Spinal cord (tissue), 9 donors: ENCODE measurements at regions not wholly inside any gene's neighbourhood (a gene's known extent, or its start where the extent isn't known, plus 50 kb on each side); places are given as distances from the start of the nearest gene placed in this dataset.
A peak's percentile ranks its signal among the peaks of the same experiment; 100 is the strongest.

Experiments used
- DNase-seq, 6 donors: peaks; one replicate each; pipeline versions ENCODE4 v3.0.0 to v3.0.0-alpha.2; 2013 to 2015; ENCODE audit warnings: low spot score in 6 of 6, low read depth in 4 of 6
- H3K27ac ChIP-seq: one replicate; pipeline ENCODE4 v1.5.1; 2013; ENCODE audit warnings: low read depth, low read length, control low read depth
- H3K27me3 ChIP-seq: one replicate; pipeline ENCODE4 v1.6.1; 2013; ENCODE audit warnings: low read length; ENCODE audit not compliant: control insufficient read depth, insufficient read depth
- H3K36me3 ChIP-seq: one replicate; pipeline ENCODE4 v1.6.1; 2013; ENCODE audit warnings: low read length; ENCODE audit not compliant: control insufficient read depth, insufficient read depth
- H3K4me1 ChIP-seq: one replicate; pipeline ENCODE4 v1.6.1; 2013; ENCODE audit warnings: low read length; ENCODE audit not compliant: control insufficient read depth, insufficient read depth
- H3K4me3 ChIP-seq: one replicate; pipeline ENCODE4 v1.5.1; 2013; ENCODE audit warnings: low read depth, low read length, control low read depth
- H3K9me3 ChIP-seq: one replicate; pipeline ENCODE4 v1.6.1; 2013; ENCODE audit warnings: low read length; ENCODE audit not compliant: control insufficient read depth, insufficient read depth
- WGBS: methylation state at CpG from one replicate; pipeline ENCODE4 v1.1.5; 2013; ENCODE audit warnings: missing lambda C conversion rate; ENCODE audit not compliant: insufficient coverage; 5-methylcytosine and 5-hydroxymethylcytosine counted together
- donor health status: healthy.

- no peak overlapping the region for H3K27ac ChIP-seq
- H3K36me3 ChIP-seq, result no peaks in the 10 kb centered on the region
- no peaks in the 10 kb centered on the region for H3K9me3 ChIP-seq
Observed at GRCh38 chr4:14023896-14024295, 396.4 kb upstream of the BOD1L1 start.

GRCh38 chr4:14025111-14025510 lies 397.6 kb upstream of the BOD1L1 start:
- Histone ChIP-seq H3K9me3 (no peaks in the 10 kb centered on the region), H3K4me3 (no peak overlapping the region), H3K4me1 (no peaks in the 10 kb centered on the region), H3K27ac (no peak overlapping the region), H3K36me3 (no peaks in the 10 kb centered on the region), H3K27me3 (no peaks in the 10 kb centered on the region)
- WGBS, result 87% methylated on average over 2 of the region's 5 CpGs
- peak in 1 of 6 donors; percentile 18 for DNase-seq

More at GRCh38 chr4:14023896-14024295, 396.4 kb upstream of the BOD1L1 start:
- no CpG with 5 or more reads among the region's 1 CpG for WGBS
- no peaks in the 10 kb centered on the region for H3K4me1 ChIP-seq
- H3K27me3 ChIP-seq, result no peaks in the 10 kb centered on the region
- peak in 1 of 6 donors; percentile 17 for DNase-seq
- no peak overlapping the region for H3K4me3 ChIP-seq

DNA sequence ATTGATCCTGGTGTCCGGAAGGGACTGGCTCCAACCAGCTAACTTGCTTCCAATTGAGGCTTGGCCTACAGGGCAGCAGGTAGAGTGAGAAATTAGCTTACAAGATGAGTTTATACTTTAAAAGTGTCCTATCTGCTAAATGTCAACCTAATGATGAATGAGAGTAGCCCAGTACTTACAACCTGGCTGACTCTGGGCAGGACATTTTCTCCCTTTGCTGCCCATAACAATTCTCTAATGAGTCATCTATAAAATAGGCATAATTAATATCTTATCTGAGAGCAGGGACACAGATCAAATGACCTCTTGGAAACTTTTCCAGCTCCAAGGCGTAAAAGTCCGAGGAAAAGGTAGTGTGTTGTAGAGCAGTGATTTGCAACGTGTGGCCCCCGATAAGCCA lies 398.4 kb upstream of the BOD1L1 start:
- no peak overlapping the region for H3K27ac ChIP-seq
- DNase-seq, result no peak
- H3K27me3 ChIP-seq, result no peaks in the 10 kb centered on the region
- H3K36me3 ChIP-seq, result no peaks in the 10 kb centered on the region
- no peak overlapping the region for H3K4me3 ChIP-seq
- no peaks in the 10 kb centered on the region for H3K4me1 ChIP-seq
- 100% methylated on average over 1 of the region's 5 CpGs for WGBS
- H3K9me3 ChIP-seq, result no peaks in the 10 kb centered on the region

DNA sequence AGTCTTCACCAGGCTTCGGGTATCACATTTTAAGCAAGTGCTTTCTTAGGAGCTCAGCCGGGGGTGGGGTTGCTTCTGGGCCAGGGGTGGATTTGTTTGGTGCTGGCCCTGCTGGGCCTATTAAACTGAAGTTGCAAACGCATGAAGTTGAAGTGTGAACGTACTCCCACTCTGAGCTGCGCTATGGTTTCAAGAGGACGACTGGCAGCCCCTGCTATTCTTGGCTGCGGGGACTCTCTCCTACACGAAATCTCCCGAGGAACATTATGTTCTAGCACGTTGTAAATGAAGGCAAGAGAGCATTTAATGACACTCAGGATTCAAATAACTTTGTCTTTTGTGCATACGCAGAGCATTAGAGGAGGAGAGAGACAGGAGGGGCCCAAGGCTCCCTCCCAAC lies 401.3 kb upstream of the BOD1L1 start:
- H3K36me3 ChIP-seq, result no peaks in the 10 kb centered on the region
- WGBS, result 61% methylated on average over 6 of the region's 11 CpGs
- DNase-seq, result peak in 2 of 6 donors; percentile 58 to 81
- H3K4me1 ChIP-seq, result no peaks in the 10 kb centered on the region
- H3K9me3 ChIP-seq, result no peaks in the 10 kb centered on the region
- no peak overlapping the region for H3K4me3 ChIP-seq
- no peak overlapping the region for H3K27ac ChIP-seq
- no peaks in the 10 kb centered on the region for H3K27me3 ChIP-seq

- DNase-seq, result no peak
- Histone ChIP-seq H3K36me3 (no peaks in the 10 kb centered on the region), H3K4me3 (no peak overlapping the region), H3K4me1 (no peaks in the 10 kb centered on the region), H3K27me3 (no peaks in the 10 kb centered on the region), H3K27ac (no peak overlapping the region), H3K9me3 (no peaks in the 10 kb centered on the region)
- 50% methylated on average over 1 of the region's 2 CpGs for WGBS
Observed at GRCh38 chr4:14035076-14035475, 407.6 kb upstream of the BOD1L1 start.

DNA sequence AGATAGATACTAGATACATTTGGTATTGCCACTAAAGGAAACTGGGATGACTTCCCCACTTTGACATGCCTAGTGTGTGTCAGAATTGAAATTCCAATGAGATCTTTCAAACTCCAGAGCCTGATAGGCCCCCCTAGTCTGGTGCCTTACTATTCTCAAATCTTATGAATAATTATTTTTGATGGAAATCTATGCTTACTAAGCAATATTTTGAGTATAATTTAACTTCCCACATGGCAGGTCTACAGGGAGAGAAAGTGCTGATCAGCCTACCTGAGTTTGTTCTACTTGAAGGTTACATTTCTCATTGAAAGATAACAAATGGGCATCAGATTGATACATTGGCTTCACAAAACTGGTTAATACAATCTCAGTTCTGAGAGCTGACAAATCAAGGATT lies 415.7 kb upstream of the BOD1L1 start:
- no peaks in the 10 kb centered on the region for H3K4me1 ChIP-seq
- no peaks in the 10 kb centered on the region for H3K27me3 ChIP-seq
- H3K27ac ChIP-seq, result no peak overlapping the region
- no peak for DNase-seq
- no peak overlapping the region for H3K4me3 ChIP-seq
- no peaks in the 10 kb centered on the region for H3K36me3 ChIP-seq
- no peaks in the 10 kb centered on the region for H3K9me3 ChIP-seq

DNA sequence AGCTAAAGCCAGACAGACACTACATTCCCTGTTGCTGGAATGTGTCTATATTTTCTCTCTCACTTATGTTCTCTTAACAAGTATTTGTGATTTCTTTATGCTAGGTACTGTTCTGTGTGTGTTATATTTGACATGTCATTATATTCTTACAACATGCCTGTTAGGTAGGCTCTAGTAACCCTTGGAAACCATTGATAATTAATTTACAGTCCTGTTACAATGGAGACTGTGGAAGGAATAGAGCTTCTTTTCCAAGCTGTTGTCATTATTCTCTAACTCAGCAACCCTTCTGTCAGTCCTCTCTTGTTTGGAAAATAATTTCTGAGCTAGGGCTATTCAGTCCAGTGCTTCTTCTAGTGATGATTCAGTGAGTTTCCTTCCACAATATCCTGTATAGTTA lies 419.1 kb upstream of the BOD1L1 start:
- H3K4me3 ChIP-seq, result no peak overlapping the region
- H3K9me3 ChIP-seq, result no peaks in the 10 kb centered on the region
- H3K4me1 ChIP-seq, result no peaks in the 10 kb centered on the region
- H3K36me3 ChIP-seq, result no peaks in the 10 kb centered on the region
- no peak overlapping the region for H3K27ac ChIP-seq
- no peaks in the 10 kb centered on the region for H3K27me3 ChIP-seq
- peak in 1 of 6 donors; percentile 8 for DNase-seq

- no CpG with 5 or more reads among the region's 1 CpG for WGBS
- DNase-seq, result peak in 1 of 6 donors; percentile 39
- H3K4me1 ChIP-seq, result no peaks in the 10 kb centered on the region
- no peak overlapping the region for H3K27ac ChIP-seq
- H3K9me3 ChIP-seq, result no peaks in the 10 kb centered on the region
- H3K36me3 ChIP-seq, result no peaks in the 10 kb centered on the region
- H3K27me3 ChIP-seq, result no peaks in the 10 kb centered on the region
- no peak overlapping the region for H3K4me3 ChIP-seq
Observed at GRCh38 chr4:14047840-14048239, 420.3 kb upstream of the BOD1L1 start.

- no peaks in the 10 kb centered on the region for H3K4me1 ChIP-seq
- H3K36me3 ChIP-seq, result no peaks in the 10 kb centered on the region
- no peak overlapping the region for H3K27ac ChIP-seq
- DNase-seq, result no peak
- no peaks in the 10 kb centered on the region for H3K27me3 ChIP-seq
- no peak overlapping the region for H3K4me3 ChIP-seq
- no peaks in the 10 kb centered on the region for H3K9me3 ChIP-seq
Observed at GRCh38 chr4:14049946-14050345, 422.4 kb upstream of the BOD1L1 start.

GRCh38 chr4:14053291-14053690 lies 425.8 kb upstream of the BOD1L1 start:
- Histone ChIP-seq H3K27ac (no peak overlapping the region), H3K4me3 (no peak overlapping the region), H3K9me3 (no peaks in the 10 kb centered on the region), H3K36me3 (no peaks in the 10 kb centered on the region), H3K27me3 (no peaks in the 10 kb centered on the region), H3K4me1 (no peaks in the 10 kb centered on the region)
- no peak for DNase-seq
- no CpG with 5 or more reads among the region's 1 CpG for WGBS
